ENCODE measurements at regions not wholly inside any gene's neighbourhood (a gene's known extent, or its start where the extent isn't known, plus 50 kb on each side); places are given as distances from the start of the nearest gene placed in this dataset.

- Histone ChIP-seq H3K79me2 (ENCODE audit: control insufficient read depth in 1 of 2, insufficient read depth in 2 of 2, low read length in 2 of 2) (no peaks in the 10 kb centered on the region), H3K4me2 (ENCODE audit: insufficient read depth in 1 of 2, low read depth in 2 of 2, low read length in 2 of 2) (no peak overlapping the region), H3K4me1 (replicated peaks in 1 of 4; ENCODE audit: control insufficient read depth in 3 of 4, insufficient read depth in 4 of 4, low read length in 3 of 4) (0 out of 7 replicates have a peak, but pooled peaks cover 0 to 2% (median 0%) of the 10 kb centered on the region in 4 experiments), H3K27ac (ENCODE audit: low read depth, low read length) (no peak overlapping the region), H3K4me3 (ENCODE audit: extremely low read depth in 1 of 4, insufficient read depth in 2 of 4, low read depth in 3 of 4, low read length in 4 of 4) (no peak overlapping the region), H2AK5ac (ENCODE audit: low read depth, low read length) (no peak overlapping the region), H2BK20ac (ENCODE audit: low read length) (no peak overlapping the region), H3K23me2 (ENCODE audit: low read depth, low read length) (no peaks in the 10 kb centered on the region), H3K9me3 (ENCODE audit: insufficient read depth in 2 of 2, low read depth in 1 of 2, low read length in 1 of 2) (no peaks in the 10 kb centered on the region), H3K79me1 (ENCODE audit: low read depth, low read length) (no peaks in the 10 kb centered on the region), H3K4ac (replicated peaks; ENCODE audit: insufficient read length, low read depth, low read length) (no peak overlapping the region), H2BK120ac (replicated peaks; ENCODE audit: low read depth, low read length) (no peak overlapping the region), H4K5ac (ENCODE audit: insufficient read length, low read depth, low read length) (no peak overlapping the region), H3K36me3 (ENCODE audit: control insufficient read depth in 2 of 4, insufficient read depth in 4 of 4, low read length in 3 of 4) (no peaks in the 10 kb centered on the region), H4K91ac (replicated peaks; ENCODE audit: insufficient read length, low read length) (no peak overlapping the region), H3K27me3 (replicated peaks in 1 of 4; ENCODE audit: control insufficient read depth in 3 of 4, extremely low read depth in 1 of 4, insufficient read depth in 3 of 4, low read length in 3 of 4) (no peaks in the 10 kb centered on the region), H3K23ac (ENCODE audit: insufficient read length) (no peak overlapping the region), H2BK5ac (ENCODE audit: low read depth, low read length) (no peak overlapping the region), H2BK12ac (ENCODE audit: low read depth, low read length) (no peak overlapping the region), H4K20me1 (replicated peaks in 1 of 2; ENCODE audit: control insufficient read depth in 1 of 2, insufficient read depth in 2 of 2, low read length in 2 of 2) (no peaks in the 10 kb centered on the region), H3K14ac (ENCODE audit: insufficient read length) (no peak overlapping the region), H3K9ac (replicated peaks in 1 of 4; ENCODE audit: extremely low read depth in 1 of 4, low read depth in 3 of 4, low read length in 3 of 4) (no peak overlapping the region), H4K8ac (ENCODE audit: extremely low read depth, insufficient read depth, low read length) (no peak overlapping the region), H3K56ac (replicated peaks; ENCODE audit: insufficient read length, low read depth, low read length) (no peak overlapping the region), H2AFZ (ENCODE audit: low read length) (no peak overlapping the region), H3K18ac (ENCODE audit: extremely low read depth, low read length) (no peak overlapping the region), H2BK15ac (ENCODE audit: low read length) (no peak overlapping the region)
- FAIRE-seq (no peak), DNase-seq (ENCODE audit: low read depth in 1 of 2, low spot score in 2 of 2) (no peak)
- POLR2A ChIA-PET (ENCODE audit: partially characterized antibody): no interaction called here
- CTCF ChIA-PET (ENCODE audit: partially characterized antibody): interaction anchor here (1.1 to 1.7 kb wide), 2 partner anchors 66 to 168 kb away, joined by 3 to 4 read pairs; no protein-coding TSS in a partner anchor
- 88% methylated on average over 14 of the region's 18 CpGs; no CpG with 5 or more reads in 1 of the 2 experiments for WGBS, 2 experiments (ENCODE audit: extremely low coverage in 1 of 2, insufficient coverage in 1 of 2, insufficient read length in 1 of 2, insufficient replicate concordance in 2 of 2, low coverage in 1 of 2, low lambda C conversion rate in 2 of 2, missing lambda C conversion rate in 1 of 2)
- TF ChIP-seq BRCA1 (IDR thresholded peaks at IDR 0.05; ENCODE audit: low read depth, low read length): no peak
- no peak for TF ChIP-seq CTCF (IDR thresholded peaks at IDR 0.05; ENCODE audit: control extremely low read depth in 1 of 3, insufficient read depth in 1 of 3, low read depth in 1 of 3, low read length in 3 of 3)
- no peak for TF ChIP-seq KDM1A (IDR thresholded peaks at IDR 0.05; ENCODE audit: borderline replicate concordance, low read length)
- no peak for TF ChIP-seq SUZ12 (IDR thresholded peaks at IDR 0.05; ENCODE audit: low read length)
- no peak for TF ChIP-seq RAD21 (IDR thresholded peaks at IDR 0.05 in 1 of 2, conservative IDR thresholded peaks at IDR 0.05 in 1 of 2; ENCODE audit: low read depth in 2 of 2, low read length in 2 of 2)
- TF ChIP-seq CTBP2 (IDR thresholded peaks at IDR 0.05; ENCODE audit: borderline replicate concordance, insufficient read depth, insufficient read length, low read length): no peak
- no peak for TF ChIP-seq JUN (IDR thresholded peaks at IDR 0.05; ENCODE audit: low read depth, low read length)
- TF ChIP-seq SIN3A (conservative IDR thresholded peaks at IDR 0.05 in 1 of 2, IDR thresholded peaks at IDR 0.05 in 1 of 2; ENCODE audit: low read depth in 1 of 2, low read length in 2 of 2): no peak
- no peak for TF ChIP-seq GTF2F1 (IDR thresholded peaks at IDR 0.05; ENCODE audit: borderline replicate concordance, low read depth, low read length)
These were observed 341.0 kb downstream of the EIPR1 start for GRCh38 chr2:3036432-3037125.

Measured in H1 (cell line).